ENCODE measurements at regions not wholly inside any gene's neighbourhood (a gene's known extent, or its start where the extent isn't known, plus 50 kb on each side); places are given as distances from the start of the nearest gene placed in this dataset.

DNA sequence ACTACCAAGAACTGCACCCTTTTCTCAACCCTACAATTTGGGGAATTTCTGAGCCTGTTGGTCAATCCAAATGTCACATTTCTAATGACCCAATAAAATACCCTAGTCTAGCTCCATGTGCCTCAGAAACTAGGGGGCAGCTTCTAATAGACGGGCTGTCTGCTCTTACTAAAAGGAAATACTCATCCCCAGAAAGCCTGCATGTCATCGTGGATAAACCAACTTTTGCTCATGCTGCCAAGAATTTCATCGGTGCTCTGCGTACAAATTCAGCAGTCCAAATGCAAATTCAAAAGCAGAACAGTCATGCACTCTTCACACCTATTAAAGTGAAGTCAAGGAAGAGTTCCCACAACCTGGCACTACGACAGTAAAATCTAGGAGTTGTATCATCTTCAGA lies 377.3 kb downstream of the LNPK start:
- no peak overlapping the region for H3K4me3 ChIP-seq
- in situ Hi-C loops (cut with MboI; ENCODE audit: low sequenced_read_pairs): no loop called here
- H3K36me3 ChIP-seq (replicated peaks): no peaks in the 10 kb centered on the region
- peaks cover 23% of the 10 kb centered on the region for H3K27me3 ChIP-seq (ENCODE audit: low read depth)
- DNase-seq (ENCODE audit: low spot score in 2 of 2): no peak
- H3K4me1 ChIP-seq: no peaks in the 10 kb centered on the region
- H3K9me3 ChIP-seq: no peaks in the 10 kb centered on the region

DNA sequence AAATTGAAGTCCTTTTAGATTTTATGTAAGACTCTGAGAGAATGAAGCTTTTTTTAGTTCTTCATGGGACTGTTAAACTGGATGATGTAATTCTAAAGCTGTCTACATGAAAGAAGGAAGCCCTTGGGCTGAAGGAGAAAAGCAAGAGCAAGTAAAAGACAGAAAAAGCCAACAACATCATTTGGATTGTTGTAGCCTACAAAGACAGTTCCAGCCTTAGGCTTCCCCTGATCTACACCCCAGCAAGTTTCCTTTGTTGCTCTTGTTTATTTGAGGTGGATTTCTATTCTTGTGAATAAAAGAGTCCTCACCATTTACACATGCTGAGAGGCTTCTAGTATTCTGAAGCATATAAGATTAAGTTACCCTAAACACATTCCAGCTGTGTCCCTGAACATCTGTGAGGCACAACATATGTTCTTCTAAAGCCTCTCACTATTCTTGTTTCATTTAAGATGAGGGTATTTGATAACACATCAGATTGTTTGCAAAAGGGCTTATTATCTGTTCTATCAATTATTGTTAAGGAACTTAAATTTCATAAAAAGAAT lies 377.8 kb downstream of the LNPK start:
- Histone ChIP-seq H3K36me3 (replicated peaks) (no peaks in the 10 kb centered on the region), H3K4me1 (peaks cover 3% of the 10 kb centered on the region; the same call in 1 of the 2 replicates), H3K4me3 (no peak overlapping the region), H3K9me3 (no peaks in the 10 kb centered on the region), H3K27me3 (ENCODE audit: low read depth) (peaks cover 23% of the 10 kb centered on the region)
- no peak for DNase-seq (ENCODE audit: low spot score in 2 of 2)
- in situ Hi-C loops (cut with MboI; ENCODE audit: low sequenced_read_pairs): no loop called here

DNA sequence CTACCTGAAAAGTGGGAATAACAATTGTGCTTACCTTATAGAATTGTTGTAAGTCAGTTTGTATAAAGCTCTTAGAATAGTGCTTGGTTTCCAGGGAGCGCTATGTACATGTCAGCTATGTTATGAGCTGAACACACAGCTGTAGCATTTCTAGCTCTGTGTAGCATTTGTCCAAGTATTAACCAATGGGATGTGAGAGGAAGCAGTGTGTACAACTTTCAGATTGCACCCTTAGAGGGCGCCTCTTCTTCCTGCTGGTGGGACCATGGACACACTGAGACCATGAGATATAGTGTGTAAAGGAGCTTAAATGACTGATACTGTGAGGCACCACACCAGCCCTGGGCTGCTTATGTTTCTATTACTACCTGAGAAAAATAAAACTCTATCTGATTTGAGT lies 380.2 kb downstream of the LNPK start:
- DNase-seq (ENCODE audit: low spot score in 2 of 2): peak in 1 of 2 experiments; percentile 21
- Histone ChIP-seq H3K4me3 (no peak overlapping the region), H3K4me1 (peaks cover 3% of the 10 kb centered on the region; the same call in 1 of the 2 replicates), H3K36me3 (replicated peaks) (no peaks in the 10 kb centered on the region), H3K9me3 (no peaks in the 10 kb centered on the region), H3K27me3 (ENCODE audit: low read depth) (peaks cover 18% of the 10 kb centered on the region)
- in situ Hi-C loops (cut with MboI; ENCODE audit: low sequenced_read_pairs): no loop called here

GRCh38 chr2:175620106-175620505 lies 382.0 kb downstream of the LNPK start:
- Histone ChIP-seq H3K9me3 (no peaks in the 10 kb centered on the region), H3K4me1 (peaks cover 3% of the 10 kb centered on the region; the same call in 1 of the 2 replicates), H3K27me3 (ENCODE audit: low read depth) (peaks cover 4% of the 10 kb centered on the region), H3K36me3 (replicated peaks) (no peaks in the 10 kb centered on the region), H3K4me3 (no peak overlapping the region)
- in situ Hi-C loops (cut with MboI; ENCODE audit: low sequenced_read_pairs): no loop called here
- no peak for DNase-seq (ENCODE audit: low spot score in 2 of 2)

DNA sequence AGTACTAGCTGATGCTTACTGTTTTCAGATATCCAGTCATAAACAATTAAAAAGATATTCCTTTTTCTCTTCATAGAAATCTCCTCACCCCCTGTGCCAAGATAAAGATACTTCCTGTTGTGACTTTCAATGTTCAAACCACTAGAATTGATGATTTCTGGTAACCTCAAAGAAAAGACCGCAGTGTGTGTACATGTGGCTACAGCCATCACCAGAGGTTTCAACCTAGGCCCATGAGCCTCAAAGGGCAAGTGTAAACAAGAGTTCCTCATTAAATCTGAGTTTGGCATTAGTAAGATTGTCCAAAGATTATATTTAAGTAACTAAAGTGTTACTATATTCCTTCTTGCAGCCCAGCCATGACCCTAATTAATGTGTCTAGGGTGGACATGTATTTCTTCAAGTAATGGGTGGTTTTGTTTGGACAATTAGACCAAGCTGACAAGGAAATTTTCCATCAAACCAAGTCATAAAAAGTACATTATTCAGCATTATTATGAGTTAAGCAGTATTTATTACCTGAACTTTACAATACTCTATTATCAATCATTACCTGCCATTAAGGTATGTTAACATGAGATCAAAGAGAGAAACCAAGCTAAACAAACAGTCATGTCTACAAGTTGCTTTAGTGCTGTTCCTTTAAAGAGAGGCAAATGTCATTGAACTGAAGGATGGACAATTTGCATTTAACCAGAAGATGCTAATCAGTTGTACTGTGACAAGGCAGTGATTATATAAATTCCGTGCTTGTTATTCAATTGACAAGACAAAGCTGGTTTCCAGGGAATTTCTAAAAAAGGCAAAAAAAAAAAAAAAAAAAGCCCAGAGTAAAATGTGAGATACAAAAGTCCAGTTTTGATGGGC lies 382.7 kb downstream of the LNPK start:
- peaks cover 3% of the 10 kb centered on the region; the same call in 1 of the 2 replicates for H3K4me1 ChIP-seq
- no peaks in the 10 kb centered on the region for H3K9me3 ChIP-seq
- peak in 1 of 2 experiments; percentile 9 for DNase-seq (ENCODE audit: low spot score in 2 of 2)
- no peak overlapping the region for H3K4me3 ChIP-seq
- H3K27me3 ChIP-seq (ENCODE audit: low read depth): peaks cover 2% of the 10 kb centered on the region; the same call in 1 of the 2 replicates
- in situ Hi-C loops (cut with MboI; ENCODE audit: low sequenced_read_pairs): no loop called here
- H3K36me3 ChIP-seq (replicated peaks): no peaks in the 10 kb centered on the region

- no peaks in the 10 kb centered on the region for H3K9me3 ChIP-seq
- peaks cover 3% of the 10 kb centered on the region for H3K27me3 ChIP-seq (ENCODE audit: low read depth)
- DNase-seq (ENCODE audit: low spot score in 2 of 2): no peak
- H3K36me3 ChIP-seq (replicated peaks): no peaks in the 10 kb centered on the region
- in situ Hi-C loops (cut with MboI; ENCODE audit: low sequenced_read_pairs): no loop called here
- H3K4me3 ChIP-seq: no peak overlapping the region
- no peaks in the 10 kb centered on the region for H3K4me1 ChIP-seq
These were observed 389.8 kb downstream of the LNPK start for GRCh38 chr2:175612280-175612679.

- no peaks in the 10 kb centered on the region for H3K36me3 ChIP-seq (replicated peaks)
- in situ Hi-C loops (cut with MboI; ENCODE audit: low sequenced_read_pairs): no loop called here
- DNase-seq (ENCODE audit: low spot score in 2 of 2): peak; percentile 6 to 23
- H3K4me3 ChIP-seq: no peak overlapping the region
- H3K9me3 ChIP-seq: no peaks in the 10 kb centered on the region
- H3K27me3 ChIP-seq (ENCODE audit: low read depth): no peaks in the 10 kb centered on the region
- peaks cover 18% of the 10 kb centered on the region for H3K4me1 ChIP-seq
These were observed 395.8 kb downstream of the LNPK start for GRCh38 chr2:175606010-175606841.

- no peak for DNase-seq (ENCODE audit: low spot score in 2 of 2)
- no peak overlapping the region for H3K4me3 ChIP-seq
- H3K36me3 ChIP-seq (replicated peaks): no peaks in the 10 kb centered on the region
- peaks cover 23% of the 10 kb centered on the region for H3K4me1 ChIP-seq
- no peaks in the 10 kb centered on the region for H3K9me3 ChIP-seq
- in situ Hi-C loops (cut with MboI; ENCODE audit: low sequenced_read_pairs): no loop called here
- H3K27me3 ChIP-seq (ENCODE audit: low read depth): no peaks in the 10 kb centered on the region
These were observed 396.4 kb downstream of the LNPK start for GRCh38 chr2:175605640-175606009.

GRCh38 chr2:175601969-175602368 lies 400.1 kb downstream of the LNPK start:
- Histone ChIP-seq H3K36me3 (replicated peaks) (no peaks in the 10 kb centered on the region), H3K4me3 (no peak overlapping the region), H3K9me3 (no peaks in the 10 kb centered on the region), H3K4me1 (peaks cover 38% of the 10 kb centered on the region), H3K27me3 (ENCODE audit: low read depth) (no peaks in the 10 kb centered on the region)
- DNase-seq (ENCODE audit: low spot score in 2 of 2): no peak
- in situ Hi-C loops (cut with MboI; ENCODE audit: low sequenced_read_pairs): no loop called here

GRCh38 chr2:175599966-175600831 lies 401.9 kb downstream of the LNPK start:
- Histone ChIP-seq H3K4me1 (peaks cover 31% of the 10 kb centered on the region), H3K9me3 (no peaks in the 10 kb centered on the region), H3K4me3 (no peak overlapping the region), H3K36me3 (replicated peaks) (no peaks in the 10 kb centered on the region), H3K27me3 (ENCODE audit: low read depth) (no peaks in the 10 kb centered on the region)
- DNase-seq (ENCODE audit: low spot score in 2 of 2): peak; percentile 38 to 58
- in situ Hi-C loops (cut with MboI; ENCODE audit: low sequenced_read_pairs): no loop called here

GRCh38 chr2:175597286-175597685 lies 404.8 kb downstream of the LNPK start:
- H3K36me3 ChIP-seq (replicated peaks): no peaks in the 10 kb centered on the region
- peak in 1 of 2 experiments; percentile 80 for DNase-seq (ENCODE audit: low spot score in 2 of 2)
- peaks cover 30% of the 10 kb centered on the region for H3K4me1 ChIP-seq
- in situ Hi-C loops (cut with MboI; ENCODE audit: low sequenced_read_pairs): no loop called here
- H3K27me3 ChIP-seq (ENCODE audit: low read depth): no peaks in the 10 kb centered on the region
- no peaks in the 10 kb centered on the region for H3K9me3 ChIP-seq
- no peak overlapping the region for H3K4me3 ChIP-seq

DNA sequence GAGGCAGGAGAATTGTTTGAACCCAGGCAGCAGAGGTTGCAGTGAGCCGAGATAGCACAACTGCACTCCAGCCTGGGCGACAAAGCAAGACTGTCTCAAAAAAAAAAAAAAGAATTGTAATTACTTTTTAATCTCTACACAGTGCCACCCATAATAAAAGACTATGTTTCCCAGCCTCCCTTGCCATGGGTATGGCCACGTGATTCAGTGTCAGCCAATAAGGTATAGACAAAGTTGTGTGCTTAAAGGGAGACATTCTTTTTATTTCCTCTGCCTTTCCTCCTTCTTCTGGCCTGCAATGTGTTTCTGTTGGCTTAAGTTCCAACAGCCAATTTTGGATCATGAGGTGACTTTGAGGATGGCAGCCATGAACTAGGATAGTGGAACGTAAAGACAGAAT lies 406.9 kb downstream of the LNPK start:
- DNase-seq (ENCODE audit: low spot score in 2 of 2): no peak
- Histone ChIP-seq H3K9me3 (no peaks in the 10 kb centered on the region), H3K27me3 (ENCODE audit: low read depth) (no peaks in the 10 kb centered on the region), H3K36me3 (replicated peaks) (no peaks in the 10 kb centered on the region), H3K4me3 (no peak overlapping the region), H3K4me1 (peaks cover 13% of the 10 kb centered on the region)
- in situ Hi-C loops (cut with MboI; ENCODE audit: low sequenced_read_pairs): no loop called here

Data from HAP-1 (cell line).